Gastrocnemius medialis (tissue), 4 donors: ENCODE measurements at regions not wholly inside any gene's neighbourhood (a gene's known extent, or its start where the extent isn't known, plus 50 kb on each side); places are given as distances from the start of the nearest gene placed in this dataset.

Source experiments
- ATAC-seq, 2 donors: fragments of 150-250 bp; one replicate each; pipeline ENCODE4 v1.9.1; 2016
- DNase-seq, 2 donors: peaks; one replicate each; pipeline ENCODE4 v3.0.0-alpha.2; 2019
- H3K27ac ChIP-seq, 4 donors: fragments of 200-600 bp; sonication (generic); 1 replicate in 1 of 4; 2 replicates in 3 of 4; pipeline ENCODE4 v1.5.1; 2016 to 2018; ENCODE audit warnings: mild to moderate bottlenecking in 2 of 4, moderate library complexity in 1 of 4
- H3K27me3 ChIP-seq, 3 donors: fragments of 200-600 bp; sonication (generic) in 2 of 3; 1 replicate in 1 of 3; 2 replicates in 2 of 3; pipeline versions ENCODE4 v1.5.1 to v1.6.0; 2016 to 2019; ENCODE audit warnings: mild to moderate bottlenecking in 1 of 3, moderate library complexity in 1 of 3
- H3K36me3 ChIP-seq, 2 donors: fragments of 200-600 bp; sonication (generic) in 1 of 2; one replicate each; pipeline ENCODE4 v1.5.1; 2017 to 2018
- H3K4me1 ChIP-seq, 2 donors: fragments of 200-600 bp; sonication (generic) in 1 of 2; one replicate each; pipeline ENCODE4 v1.5.1; 2016 to 2017; ENCODE audit warnings: mild to moderate bottlenecking in 2 of 2
- H3K4me3 ChIP-seq, 4 donors: fragments of 200-600 bp; sonication (generic) in 3 of 4; 1 replicate in 1 of 4; 2 replicates in 3 of 4; pipeline ENCODE4 v1.5.1; 2016 to 2019; ENCODE audit warnings: mild to moderate bottlenecking in 2 of 4
- H3K9me3 ChIP-seq, 3 donors: fragments of 200-600 bp; sonication (generic) in 2 of 3; 1 replicate in 1 of 3; 2 replicates in 2 of 3; pipeline ENCODE4 v1.5.1; 2016 to 2019
- POLR2A ChIP-seq, 2 donors: fragments of 450-650 bp; IDR thresholded peaks; one replicate each; pipeline ENCODE4 v1.6.1; 2017; ENCODE audit warnings: antibody characterized with exemption in 2 of 2, mild to moderate bottlenecking in 2 of 2, moderate library complexity in 2 of 2
- in situ Hi-C, 4 donors: fragments of 200-750 bp; cut with MboI; loops; one replicate each; pipeline versions ENCODE4 v1.15.0 to v1.8.0; 2017; ENCODE audit warnings: low sequenced_read_pairs in 4 of 4
- intact Hi-C: fragments of 100-400 bp; cut with DNase I; formaldehyde crosslinking; loops from one replicate; pipeline ENCODE4 v1.15.1; 2023; ENCODE audit warnings: low total_unique reads
- TF ChIP-seq, protein P1 (sequence below), 5 experiments: fragments of 450-650 bp in 3 of 5; fragments of 200-600 bp in 2 of 5; sonication (generic) in 2 of 5; IDR thresholded peaks in 4 of 5; conservative IDR thresholded peaks in 1 of 5; 1 replicate in 4 of 5; 2 replicates in 1 of 5; pipeline ENCODE4 v1.5.1; 2016 to 2019; ENCODE audit warnings: antibody characterized with exemption in 5 of 5, mild to moderate bottlenecking in 3 of 5, moderate library complexity in 3 of 5

DNA sequence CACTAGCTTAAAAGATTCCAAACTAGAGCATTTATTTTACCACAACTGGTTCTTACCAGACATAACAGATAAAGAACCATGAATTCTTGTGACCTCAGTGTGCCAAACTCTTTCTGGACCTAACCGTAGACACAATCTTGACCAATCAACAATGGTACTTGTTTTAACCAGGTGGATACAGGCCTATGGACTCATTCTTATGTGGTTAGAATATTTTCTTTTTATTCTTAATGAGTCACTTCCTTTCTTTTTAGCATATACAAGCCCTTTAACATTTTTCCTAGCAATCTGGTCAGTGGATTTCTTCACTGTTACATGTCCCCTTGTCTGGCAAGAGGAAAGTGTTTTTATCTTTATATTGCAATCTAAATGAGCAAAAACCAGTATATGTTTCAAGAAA, 792.1 kb upstream of the SPRY2 start:
- intact Hi-C loops (no loop called here), in situ Hi-C loops (no loop called here)
- Histone ChIP-seq H3K9me3 (no peaks in the 10 kb centered on the region), H3K36me3 (no peaks in the 10 kb centered on the region), H3K4me1 (no peaks in the 10 kb centered on the region), H3K27ac (no peak overlapping the region), H3K27me3 (no peaks in the 10 kb centered on the region), H3K4me3 (no peak overlapping the region)
- DNase-seq (no peak), ATAC-seq (no peak)
- TF ChIP-seq POLR2A (IDR thresholded peaks at IDR 0.05): no peak
- TF ChIP-seq, protein P1, sequence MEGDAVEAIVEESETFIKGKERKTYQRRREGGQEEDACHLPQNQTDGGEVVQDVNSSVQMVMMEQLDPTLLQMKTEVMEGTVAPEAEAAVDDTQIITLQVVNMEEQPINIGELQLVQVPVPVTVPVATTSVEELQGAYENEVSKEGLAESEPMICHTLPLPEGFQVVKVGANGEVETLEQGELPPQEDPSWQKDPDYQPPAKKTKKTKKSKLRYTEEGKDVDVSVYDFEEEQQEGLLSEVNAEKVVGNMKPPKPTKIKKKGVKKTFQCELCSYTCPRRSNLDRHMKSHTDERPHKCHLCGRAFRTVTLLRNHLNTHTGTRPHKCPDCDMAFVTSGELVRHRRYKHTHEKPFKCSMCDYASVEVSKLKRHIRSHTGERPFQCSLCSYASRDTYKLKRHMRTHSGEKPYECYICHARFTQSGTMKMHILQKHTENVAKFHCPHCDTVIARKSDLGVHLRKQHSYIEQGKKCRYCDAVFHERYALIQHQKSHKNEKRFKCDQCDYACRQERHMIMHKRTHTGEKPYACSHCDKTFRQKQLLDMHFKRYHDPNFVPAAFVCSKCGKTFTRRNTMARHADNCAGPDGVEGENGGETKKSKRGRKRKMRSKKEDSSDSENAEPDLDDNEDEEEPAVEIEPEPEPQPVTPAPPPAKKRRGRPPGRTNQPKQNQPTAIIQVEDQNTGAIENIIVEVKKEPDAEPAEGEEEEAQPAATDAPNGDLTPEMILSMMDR (IDR thresholded peaks at IDR 0.05 in 4 of 5, conservative IDR thresholded peaks at IDR 0.05 in 1 of 5): no peak

DNA sequence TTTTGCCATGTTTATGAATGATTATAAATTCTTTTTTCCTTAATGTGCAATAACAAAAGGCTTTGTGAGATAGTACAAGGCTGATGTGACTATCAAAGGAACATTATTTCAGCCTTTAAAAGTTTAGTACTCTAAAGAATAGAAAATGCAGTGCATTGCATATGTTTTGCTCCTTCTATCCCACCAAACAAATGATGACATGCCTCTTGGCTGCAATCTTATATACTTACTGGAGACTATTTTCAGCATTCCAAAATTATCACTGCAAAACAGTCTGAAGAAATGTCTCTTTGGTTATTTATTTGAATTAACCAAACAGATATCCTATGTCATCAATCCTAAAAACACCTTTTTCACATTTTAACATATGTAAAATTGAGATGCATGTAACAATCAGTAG, 776.5 kb upstream of the SPRY2 start:
- in situ Hi-C loops: no loop called here
- no peaks in the 10 kb centered on the region for H3K9me3 ChIP-seq
- ATAC-seq: no peak
- H3K27ac ChIP-seq: no peak overlapping the region
- intact Hi-C loops: no loop called here
- no peak overlapping the region for H3K4me3 ChIP-seq
- no peaks in the 10 kb centered on the region for H3K36me3 ChIP-seq
- peaks cover 0 to 15% of the 10 kb centered on the region in 2 donors for H3K4me1 ChIP-seq
- no peak for TF ChIP-seq POLR2A (IDR thresholded peaks at IDR 0.05)
- TF ChIP-seq, protein P1 (IDR thresholded peaks at IDR 0.05 in 4 of 5, conservative IDR thresholded peaks at IDR 0.05 in 1 of 5): no peak
- H3K27me3 ChIP-seq: no peaks in the 10 kb centered on the region
- DNase-seq: no peak

DNA sequence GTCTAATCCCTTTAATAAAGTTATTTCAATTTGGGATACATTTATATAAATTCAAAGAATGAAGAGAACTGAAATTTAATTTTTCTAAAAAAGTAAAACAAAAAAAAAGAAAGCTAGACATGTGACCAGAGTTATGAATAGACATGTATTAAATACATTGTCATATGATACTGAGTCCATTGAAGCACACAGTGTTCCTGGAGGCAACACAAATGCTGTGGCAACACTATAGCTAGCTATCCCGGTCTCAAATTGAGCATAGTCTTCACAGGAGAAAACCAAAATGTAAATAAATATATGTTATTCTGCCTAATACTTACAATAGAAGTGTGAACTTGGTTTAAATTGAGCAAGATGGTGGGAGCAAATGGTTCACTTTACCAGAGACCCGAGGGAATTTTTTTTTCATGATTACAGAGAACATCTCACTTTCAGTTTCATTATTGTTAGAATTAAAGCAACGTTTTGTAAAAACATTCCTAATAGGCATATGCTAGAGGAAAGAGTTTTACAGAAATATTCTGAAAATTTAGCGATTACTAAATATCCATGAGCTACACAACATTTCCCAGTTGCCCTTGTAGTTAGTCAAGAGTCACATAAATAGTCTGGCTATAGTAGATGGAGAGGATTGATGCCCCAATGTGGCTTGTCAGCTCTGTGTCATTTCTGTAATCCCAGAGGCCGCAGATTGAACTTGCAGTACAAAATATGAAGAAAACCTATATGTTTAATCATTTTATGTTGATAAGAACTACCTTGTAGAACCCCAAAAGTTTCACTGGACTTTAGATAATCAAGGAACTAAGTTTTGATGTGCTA, 775.7 kb upstream of the SPRY2 start:
- H3K27ac ChIP-seq: peak overlapping the region in 3 of 4 donors; percentile 31 to 61 (median 57)
- TF ChIP-seq, protein P1 (IDR thresholded peaks at IDR 0.05 in 4 of 5, conservative IDR thresholded peaks at IDR 0.05 in 1 of 5): no peak
- TF ChIP-seq POLR2A (IDR thresholded peaks at IDR 0.05): no peak
- H3K4me1 ChIP-seq: peaks cover 0 to 15% of the 10 kb centered on the region in 2 donors
- ATAC-seq: peak; percentile 99 to 100
- H3K4me3 ChIP-seq: peak overlapping the region in 3 of 4 donors; percentile 1 to 44 (median 16)
- intact Hi-C loops (no loop called here), in situ Hi-C loops (no loop called here)
- H3K27me3 ChIP-seq: no peaks in the 10 kb centered on the region
- no peaks in the 10 kb centered on the region for H3K36me3 ChIP-seq
- no peaks in the 10 kb centered on the region for H3K9me3 ChIP-seq
- peak; percentile 15 to 47 for DNase-seq

DNA sequence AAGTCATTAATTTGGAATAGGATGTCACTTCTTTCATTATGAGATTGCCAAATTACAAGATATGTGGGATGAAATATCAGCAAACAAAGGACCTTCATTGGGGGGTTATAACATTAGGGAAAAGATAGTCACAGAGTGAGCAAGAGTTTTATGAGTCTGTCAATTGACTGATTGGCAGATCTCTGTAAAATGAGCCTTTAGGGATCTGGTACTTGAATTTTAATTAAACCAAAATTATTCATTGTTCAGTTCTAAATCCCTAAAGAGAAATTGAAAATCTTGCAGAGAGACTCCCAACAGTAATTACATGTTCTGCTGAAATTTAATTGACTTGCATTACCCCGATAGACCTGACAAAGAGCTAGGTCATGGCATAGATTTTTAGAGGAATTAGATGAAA, 768.1 kb upstream of the SPRY2 start:
- Histone ChIP-seq H3K4me3 (no peak overlapping the region), H3K27me3 (no peaks in the 10 kb centered on the region), H3K27ac (no peak overlapping the region), H3K36me3 (no peaks in the 10 kb centered on the region), H3K4me1 (no peaks in the 10 kb centered on the region), H3K9me3 (no peaks in the 10 kb centered on the region)
- no peak for TF ChIP-seq POLR2A (IDR thresholded peaks at IDR 0.05)
- TF ChIP-seq, protein P1 (IDR thresholded peaks at IDR 0.05 in 4 of 5, conservative IDR thresholded peaks at IDR 0.05 in 1 of 5): no peak
- DNase-seq: no peak
- intact Hi-C loops (no loop called here), in situ Hi-C loops (no loop called here)
- no peak for ATAC-seq
